ENCODE measurements at regions not wholly inside any gene's neighbourhood (a gene's known extent, or its start where the extent isn't known, plus 50 kb on each side); places are given as distances from the start of the nearest gene placed in this dataset.

GRCh38 chr2:183812091-183812490, 687.8 kb downstream of the NUP35 start:
- TF ChIP-seq TCF12 (IDR thresholded peaks at IDR 0.05; ENCODE audit: low read depth) (no peak), MAX (IDR thresholded peaks at IDR 0.05) (no peak)
